ENCODE measurements at regions not wholly inside any gene's neighbourhood (a gene's known extent, or its start where the extent isn't known, plus 50 kb on each side); places are given as distances from the start of the nearest gene placed in this dataset.
"Not testable (repeated sequence)": the region's sequence is repeated elsewhere in the genome, so short reads cannot be mapped to it uniquely, and the experiment has no call there.

GRCh38 chr22:12597778-12598177, 2930.2 kb upstream of the OR11H1 start:
- H3K4me1 ChIP-seq (ENCODE audit: control insufficient read depth, extremely low read depth, insufficient read depth, low read length); H3K9me1 ChIP-seq (ENCODE audit: control insufficient read depth, extremely low read depth, insufficient read depth, low read length); H4K20me1 ChIP-seq (ENCODE audit: control insufficient read depth, extremely low read depth, insufficient read depth, low read length); H3K27ac ChIP-seq (ENCODE audit: control insufficient read depth, insufficient read depth, low read length); DNase-seq (ENCODE audit: low read depth, low spot score); H3K9me3 ChIP-seq (ENCODE audit: control insufficient read depth, low read depth, low read length); dilution Hi-C loops (cut with MboI; ENCODE audit: extremely low pct_ligation_motif_present, low sequenced_read_pairs); H3K27me3 ChIP-seq (ENCODE audit: control insufficient read depth, extremely low read depth, insufficient read depth, low read length); FAIRE-seq; H3K9ac ChIP-seq (ENCODE audit: control insufficient read depth, extremely low read depth, insufficient read depth, low read length); H2AFZ ChIP-seq (ENCODE audit: control insufficient read depth, low read length); H3K79me2 ChIP-seq (ENCODE audit: control insufficient read depth, insufficient read depth, low read length); H3K4me2 ChIP-seq (ENCODE audit: control insufficient read depth, extremely low read depth, insufficient read depth, low read depth, low read length); H3K4me3 ChIP-seq (ENCODE audit: control insufficient read depth in 2 of 3, extremely low read depth in 1 of 3, insufficient read depth in 2 of 3, low read depth in 1 of 3, low read length in 3 of 3); H3K36me3 ChIP-seq (ENCODE audit: control insufficient read depth in 2 of 2, extremely low read depth in 1 of 2, insufficient read depth in 2 of 2, low read length in 2 of 2): not testable (repeated sequence)

GRCh38 chr22:12601510-12601869, 2926.5 kb upstream of the OR11H1 start:
- H3K4me1 ChIP-seq (ENCODE audit: control insufficient read depth, extremely low read depth, insufficient read depth, low read length); H3K27me3 ChIP-seq (ENCODE audit: control insufficient read depth, extremely low read depth, insufficient read depth, low read length); H3K9ac ChIP-seq (ENCODE audit: control insufficient read depth, extremely low read depth, insufficient read depth, low read length); H3K27ac ChIP-seq (ENCODE audit: control insufficient read depth, insufficient read depth, low read length); H4K20me1 ChIP-seq (ENCODE audit: control insufficient read depth, extremely low read depth, insufficient read depth, low read length); FAIRE-seq; H3K9me1 ChIP-seq (ENCODE audit: control insufficient read depth, extremely low read depth, insufficient read depth, low read length); H3K4me3 ChIP-seq (ENCODE audit: control insufficient read depth in 2 of 3, extremely low read depth in 1 of 3, insufficient read depth in 2 of 3, low read depth in 1 of 3, low read length in 3 of 3); H3K36me3 ChIP-seq (ENCODE audit: control insufficient read depth in 2 of 2, extremely low read depth in 1 of 2, insufficient read depth in 2 of 2, low read length in 2 of 2); H3K79me2 ChIP-seq (ENCODE audit: control insufficient read depth, insufficient read depth, low read length); DNase-seq (ENCODE audit: low read depth, low spot score); H3K4me2 ChIP-seq (ENCODE audit: control insufficient read depth, extremely low read depth, insufficient read depth, low read depth, low read length); dilution Hi-C loops (cut with MboI; ENCODE audit: extremely low pct_ligation_motif_present, low sequenced_read_pairs); H2AFZ ChIP-seq (ENCODE audit: control insufficient read depth, low read length): not testable (repeated sequence)
- peaks cover 13% of the 10 kb centered on the region for H3K9me3 ChIP-seq (ENCODE audit: control insufficient read depth, low read depth, low read length)

GRCh38 chr22:12601870-12602779, 2925.9 kb upstream of the OR11H1 start:
- no peak overlapping the region for H3K9ac ChIP-seq (ENCODE audit: control insufficient read depth, extremely low read depth, insufficient read depth, low read length)
- TF ChIP-seq CTCF (optimal IDR thresholded peaks at IDR 0.05 in 1 of 3, IDR thresholded peaks at IDR 0.05 in 1 of 3, conservative IDR thresholded peaks at IDR 0.05 in 1 of 3; ENCODE audit: extremely low read depth in 1 of 3, insufficient read depth in 2 of 3, low read length in 3 of 3), result no peak
- TF ChIP-seq EZH2 (IDR thresholded peaks at IDR 0.05; ENCODE audit: low read length), result no peak
- H3K9me1 ChIP-seq (ENCODE audit: control insufficient read depth, extremely low read depth, insufficient read depth, low read length), result no peaks in the 10 kb centered on the region
- FAIRE-seq (no peak), DNase-seq (ENCODE audit: low read depth, low spot score) (no peak)
- no peak overlapping the region for H3K4me2 ChIP-seq (ENCODE audit: control insufficient read depth, extremely low read depth, insufficient read depth, low read depth, low read length)
- H3K36me3 ChIP-seq (ENCODE audit: control insufficient read depth in 2 of 2, extremely low read depth in 1 of 2, insufficient read depth in 2 of 2, low read length in 2 of 2), result no peaks in the 10 kb centered on the region
- H2AFZ ChIP-seq (ENCODE audit: control insufficient read depth, low read length), result no peak overlapping the region
- H3K27ac ChIP-seq (ENCODE audit: control insufficient read depth, insufficient read depth, low read length), result no peak overlapping the region
- dilution Hi-C loops (cut with MboI; ENCODE audit: extremely low pct_ligation_motif_present, low sequenced_read_pairs), result no loop called here
- no peaks in the 10 kb centered on the region for H4K20me1 ChIP-seq (ENCODE audit: control insufficient read depth, extremely low read depth, insufficient read depth, low read length)
- no peaks in the 10 kb centered on the region for H3K79me2 ChIP-seq (ENCODE audit: control insufficient read depth, insufficient read depth, low read length)
- H3K9me3 ChIP-seq (ENCODE audit: control insufficient read depth, low read depth, low read length), result peaks cover 15% of the 10 kb centered on the region
- H3K27me3 ChIP-seq (ENCODE audit: control insufficient read depth, extremely low read depth, insufficient read depth, low read length), result no peaks in the 10 kb centered on the region
- H3K4me3 ChIP-seq (ENCODE audit: control insufficient read depth in 2 of 3, extremely low read depth in 1 of 3, insufficient read depth in 2 of 3, low read depth in 1 of 3, low read length in 3 of 3), result no peak overlapping the region
- no peaks in the 10 kb centered on the region for H3K4me1 ChIP-seq (ENCODE audit: control insufficient read depth, extremely low read depth, insufficient read depth, low read length)

- DNase-seq (ENCODE audit: low read depth, low spot score); FAIRE-seq; H2AFZ ChIP-seq (ENCODE audit: control insufficient read depth, low read length); H3K27ac ChIP-seq (ENCODE audit: control insufficient read depth, insufficient read depth, low read length); H3K27me3 ChIP-seq (ENCODE audit: control insufficient read depth, extremely low read depth, insufficient read depth, low read length); H3K4me3 ChIP-seq (ENCODE audit: control insufficient read depth in 2 of 3, extremely low read depth in 1 of 3, insufficient read depth in 2 of 3, low read depth in 1 of 3, low read length in 3 of 3); H3K9ac ChIP-seq (ENCODE audit: control insufficient read depth, extremely low read depth, insufficient read depth, low read length); H4K20me1 ChIP-seq (ENCODE audit: control insufficient read depth, extremely low read depth, insufficient read depth, low read length); H3K4me2 ChIP-seq (ENCODE audit: control insufficient read depth, extremely low read depth, insufficient read depth, low read depth, low read length); H3K36me3 ChIP-seq (ENCODE audit: control insufficient read depth in 2 of 2, extremely low read depth in 1 of 2, insufficient read depth in 2 of 2, low read length in 2 of 2); H3K4me1 ChIP-seq (ENCODE audit: control insufficient read depth, extremely low read depth, insufficient read depth, low read length); H3K9me1 ChIP-seq (ENCODE audit: control insufficient read depth, extremely low read depth, insufficient read depth, low read length); H3K79me2 ChIP-seq (ENCODE audit: control insufficient read depth, insufficient read depth, low read length); dilution Hi-C loops (cut with MboI; ENCODE audit: extremely low pct_ligation_motif_present, low sequenced_read_pairs): not testable (repeated sequence)
- peaks cover 15% of the 10 kb centered on the region for H3K9me3 ChIP-seq (ENCODE audit: control insufficient read depth, low read depth, low read length)
These were observed 2924.6 kb upstream of the OR11H1 start for GRCh38 chr22:12603399-12603798.

Data from keratinocyte (primary cell).